HCT116 (cell line): ENCODE measurements at regions not wholly inside any gene's neighbourhood (a gene's known extent, or its start where the extent isn't known, plus 50 kb on each side); places are given as distances from the start of the nearest gene placed in this dataset.

Experiments used
- ATAC-seq: fragments of 200-7000 bp; cut with Tn5 transposase; 2 replicates; pipeline ENCODE4 v1.9.1; 2020; ENCODE audit warnings: mild to moderate bottlenecking, moderate library complexity
- BruUV-seq: library from RNA; stranded (reverse); fragments of 400-500 nt; replicated peaks from 2 replicates; lab custom pipeline; 2021; lab: Mats Ljungman, UMichigan
- CTCF ChIA-PET: fragments of 300-600 bp; sonication (Branson Sonifier 250); formaldehyde crosslinking; loops from one replicate; lab custom pipeline; 2021; ENCODE audit warnings: antibody characterized with exemption; lab: Charles Lee
- POLR2A ChIA-PET: fragments of 300-600, 350-600 bp; sonication (Branson Sonifier 250); formaldehyde crosslinking; loops from one replicate; lab custom pipeline; 2021; ENCODE audit warnings: antibody characterized with exemption; lab: Charles Lee
- RAD21 ChIA-PET, 2 experiments: fragments of 300-600 bp; sonication (Branson Sonifier 250); formaldehyde crosslinking; loops; one replicate each; lab custom pipeline; 2023; ENCODE audit warnings: low total read pairs in 2 of 2; ENCODE audit not compliant: uncharacterized antibody in 2 of 2, unreplicated experiment in 2 of 2, low non-redundant PET in 1 of 2; lab: Charles Lee
- DNase-seq: peaks from one replicate; pipeline ENCODE4 v3.0.0-alpha.2; 2010; ENCODE audit warnings: low read depth, low spot score
- H2AFZ ChIP-seq: fragments of 200-600 bp; shearing (Covaris generic), sonication (generic); 2 replicates; pipeline ENCODE4 v1.6.1; 2017; ENCODE audit warnings: low read depth, mixed run types, mixed read lengths, antibody characterized with exemption, low read length; ENCODE audit not compliant: poor library complexity, severe bottlenecking
- H3K27ac ChIP-seq: 2 replicates; pipeline ENCODE4 v1.5.1; 2012; ENCODE audit warnings: low read depth, low read length
- H3K27me3 ChIP-seq: fragments of 200-600 bp; sonication (generic); 2 replicates; pipeline ENCODE4 v1.6.1; 2016; ENCODE audit warnings: mixed run types, low read length, mixed read lengths; ENCODE audit not compliant: insufficient read depth
- H3K36me3 ChIP-seq, 2 experiments: fragments of 200-500 bp in 1 of 2; fragments of 200-600 bp in 1 of 2; sonication (Bioruptor generic) in 1 of 2; sonication (generic) in 1 of 2; 2 replicates each; pipeline versions ENCODE4 v1.5.1 to v1.6.1; 2014 to 2016; ENCODE audit warnings: low read length in 2 of 2, inconsistent platforms in 1 of 2, mixed read lengths in 1 of 2, mixed run types in 1 of 2; ENCODE audit not compliant: insufficient read depth in 2 of 2, control insufficient read depth in 1 of 2
- H3K4me1 ChIP-seq, 2 experiments: fragments of 200-600 bp in 1 of 2; sonication (generic) in 1 of 2; 2 replicates each; pipeline versions ENCODE4 v1.5.1 to v1.6.1; 2012 to 2017; ENCODE audit warnings: low read length in 2 of 2, inconsistent platforms in 1 of 2, mild to moderate bottlenecking in 1 of 2, mixed read lengths in 1 of 2, mixed run types in 1 of 2, moderate library complexity in 1 of 2; ENCODE audit not compliant: insufficient read depth in 2 of 2, control insufficient read depth in 1 of 2
- H3K4me2 ChIP-seq: fragments of 200-600 bp; sonication (generic); 2 replicates; pipeline ENCODE4 v1.6.1; 2017; ENCODE audit warnings: mixed run types, low read length, mixed read lengths
- H3K4me3 ChIP-seq, 2 experiments: fragments of 200-600 bp in 1 of 2; sonication (generic) in 1 of 2; replicated peaks in 1 of 2; 2 replicates each; pipeline ENCODE4 v1.5.1; 2011 to 2016; ENCODE audit warnings: low read length in 2 of 2, control low read depth in 1 of 2, low read depth in 1 of 2, mild to moderate bottlenecking in 1 of 2, mixed read lengths in 1 of 2, mixed run types in 1 of 2
- H3K79me2 ChIP-seq: fragments of 200-600 bp; sonication (generic); 2 replicates; pipeline ENCODE4 v1.6.1; 2017; ENCODE audit warnings: mild to moderate bottlenecking, mixed run types, low read length, moderate library complexity, mixed read lengths; ENCODE audit not compliant: insufficient read depth
- H3K9ac ChIP-seq: fragments of 200-600 bp; sonication (generic); 2 replicates; pipeline ENCODE4 v1.6.1; 2016; ENCODE audit warnings: low read length, mixed read lengths
- H3K9me2 ChIP-seq: fragments of 200-600 bp; sonication (generic), shearing (Covaris generic); 2 replicates; pipeline ENCODE4 v1.6.1; 2017; ENCODE audit warnings: mixed run types, mild to moderate bottlenecking, moderate library complexity; ENCODE audit not compliant: insufficient read depth
- H3K9me3 ChIP-seq, 2 experiments: fragments of 200-500 bp in 1 of 2; fragments of 200-600 bp in 1 of 2; sonication (Bioruptor generic) in 1 of 2; sonication (generic) in 1 of 2; 2 replicates each; pipeline ENCODE4 v1.6.1; 2014 to 2017; ENCODE audit warnings: low read length in 2 of 2, mixed read lengths in 2 of 2, inconsistent platforms in 1 of 2, low read depth in 1 of 2, mild to moderate bottlenecking in 1 of 2, mixed run types in 1 of 2, moderate library complexity in 1 of 2; ENCODE audit not compliant: control insufficient read depth in 1 of 2, insufficient read depth in 1 of 2
- H4K20me1 ChIP-seq: fragments of 200-600 bp; sonication (generic), shearing (Covaris generic); 2 replicates; pipeline ENCODE4 v1.6.1; 2017; ENCODE audit warnings: mixed run types, mild to moderate bottlenecking, moderate library complexity; ENCODE audit not compliant: insufficient read depth
- CTCF ChIP-seq, 3 experiments: fragments of 200-600 bp in 1 of 3; sonication (generic) in 1 of 3; IDR thresholded peaks in 2 of 3; conservative IDR thresholded peaks in 1 of 3; 2 replicates each; pipeline ENCODE4 v1.5.1; 2012 to 2017; ENCODE audit warnings: low read depth in 2 of 3, low read length in 2 of 3, antibody characterized with exemption in 1 of 3, borderline replicate concordance in 1 of 3, control low read depth in 1 of 3, mild to moderate bottlenecking in 1 of 3, mixed read lengths in 1 of 3, mixed run types in 1 of 3, moderate library complexity in 1 of 3; ENCODE audit not compliant: insufficient read depth in 1 of 3
- RAD21 ChIP-seq: IDR thresholded peaks from 2 replicates; pipeline ENCODE4 v1.6.1; 2012; ENCODE audit warnings: low read depth, mild to moderate bottlenecking
- ZBTB33 ChIP-seq: IDR thresholded peaks from 2 replicates; pipeline ENCODE4 v1.6.1; 2011; ENCODE audit warnings: mild to moderate bottlenecking, low read length, moderate library complexity; ENCODE audit not compliant: insufficient replicate concordance; ENCODE audit errors: extremely low read depth
- intact Hi-C: fragments of 100-400 bp; cut with micrococcal nuclease; formaldehyde crosslinking; loops from 2 replicates; pipeline ENCODE4 v1.10.0; 2022

- Histone ChIP-seq H2AFZ (no peak overlapping the region), H3K9me2 (no peaks in the 10 kb centered on the region), H3K9ac (no peak overlapping the region), H3K4me3 (no peak overlapping the region), H3K36me3 (no peaks in the 10 kb centered on the region), H3K27ac (no peak overlapping the region), H3K4me2 (0 out of 2 replicates have a peak overlapping the region, but pooled peaks have one; percentile 17), H3K27me3 (peaks cover 3% of the 10 kb centered on the region; the same call in 1 of the 2 replicates), H3K9me3 (no peaks in the 10 kb centered on the region), H4K20me1 (no peaks in the 10 kb centered on the region), H3K4me1 (no peaks in the 10 kb centered on the region), H3K79me2 (no peaks in the 10 kb centered on the region)
- BruUV-seq = no TSS peak
- DNase-seq (peak; percentile 23), ATAC-seq (peak; percentile 94)
- ChIA-PET RAD21 (interaction anchor here in 1 of 2 experiments (1.0 kb wide), 1 partner anchor 154 kb away, joined by 3 read pairs; no protein-coding TSS in a partner anchor), POLR2A (interaction anchor here (0.6 kb wide), 1 partner anchor 1743 kb away, joined by 3 read pairs; no protein-coding TSS in a partner anchor), CTCF (interaction anchor here (0.8 to 1.2 kb wide), 3 partner anchors 19 to 1685 kb away, joined by 3 to 5 read pairs (median 3); no protein-coding TSS in a partner anchor)
- intact Hi-C loops = loop anchor here (1.0 to 2.0 kb wide), 2 partner anchors 1676 to 1686 kb away; no protein-coding TSS in a partner anchor
- TF ChIP-seq ZBTB33 (no peak), RAD21 (peak; percentile 65), CTCF (IDR thresholded peaks at IDR 0.05 in 2 of 3, conservative IDR thresholded peaks at IDR 0.05 in 1 of 3; ENCODE audit: borderline replicate concordance in 1 of 3, insufficient read depth in 1 of 3, low read depth in 2 of 3, low read length in 2 of 3) (peak; percentile 34 to 83 (median 80); a peak in 5 of 6 replicates)
Measured at GRCh38 chr20:60210779-60211617, 252.8 kb downstream of the CDH26 start.
